H9 (cell line): ENCODE measurements at regions not wholly inside any gene's neighbourhood (a gene's known extent, or its start where the extent isn't known, plus 50 kb on each side); places are given as distances from the start of the nearest gene placed in this dataset.

Experiments
- DNase-seq: peaks from one replicate; pipeline ENCODE4 v3.0.0-alpha.2; 2017
- H2AFZ ChIP-seq: one replicate; pipeline ENCODE4 v1.6.1; 2013; ENCODE audit warnings: mild to moderate bottlenecking, low read length, control low read depth, moderate library complexity
- H2AK5ac ChIP-seq: 2 replicates; pipeline ENCODE4 v1.6.1; 2013; ENCODE audit warnings: low read length, control low read depth, mixed read lengths; ENCODE audit not compliant: insufficient read length
- H2BK120ac ChIP-seq: one replicate; pipeline ENCODE4 v1.6.1; 2013; ENCODE audit warnings: low read depth, mild to moderate bottlenecking, low read length, control low read depth, inconsistent platforms; ENCODE audit not compliant: poor library complexity, severe bottlenecking
- H2BK12ac ChIP-seq: 2 replicates; pipeline ENCODE4 v1.6.1; 2013; ENCODE audit warnings: low read length, control low read depth, mixed read lengths, low read depth; ENCODE audit not compliant: insufficient read length
- H2BK15ac ChIP-seq: 2 replicates; pipeline ENCODE4 v1.6.1; 2013; ENCODE audit warnings: low read depth, low read length, control low read depth
- H2BK20ac ChIP-seq: one replicate; pipeline ENCODE4 v1.6.1; 2013; ENCODE audit warnings: low read depth, mild to moderate bottlenecking, low read length, control low read depth, inconsistent platforms; ENCODE audit not compliant: poor library complexity, severe bottlenecking
- H2BK5ac ChIP-seq: 2 replicates; pipeline ENCODE4 v1.6.1; 2013; ENCODE audit warnings: low read length, control low read depth, mixed read lengths; ENCODE audit not compliant: insufficient read length
- H3K14ac ChIP-seq: 2 replicates; pipeline ENCODE4 v1.6.1; 2013; ENCODE audit warnings: low read length, control low read depth; ENCODE audit not compliant: insufficient read depth
- H3K18ac ChIP-seq: 2 replicates; pipeline ENCODE4 v1.6.1; 2013; ENCODE audit warnings: low read depth, mild to moderate bottlenecking, mixed read lengths, low read length, control low read depth; ENCODE audit not compliant: insufficient read length
- H3K23ac ChIP-seq: 2 replicates; pipeline ENCODE4 v1.6.1; 2013; ENCODE audit warnings: low read length, control low read depth, mixed read lengths, low read depth; ENCODE audit not compliant: insufficient read length
- H3K23me2 ChIP-seq: 2 replicates; pipeline ENCODE4 v1.6.1; 2013; ENCODE audit warnings: low read depth, mild to moderate bottlenecking, mixed read lengths, low read length, control low read depth; ENCODE audit not compliant: insufficient read length, poor library complexity, severe bottlenecking
- H3K27ac ChIP-seq: 2 replicates; pipeline ENCODE4 v1.5.1; 2013; ENCODE audit warnings: low read length, control low read depth, mixed read lengths, low read depth; ENCODE audit not compliant: insufficient read length
- H3K27me3 ChIP-seq: 2 replicates; pipeline ENCODE4 v1.6.1; 2013; ENCODE audit warnings: low read length, control low read depth, inconsistent platforms; ENCODE audit not compliant: insufficient read depth
- H3K4ac ChIP-seq: 2 replicates; pipeline ENCODE4 v1.6.1; 2013; ENCODE audit warnings: low read depth, mild to moderate bottlenecking, control low read depth, inconsistent platforms, low read length, moderate library complexity
- H3K4me1 ChIP-seq: 2 replicates; pipeline ENCODE4 v1.6.1; 2013; ENCODE audit warnings: low read length, control low read depth, inconsistent platforms; ENCODE audit not compliant: insufficient read depth
- H3K4me2 ChIP-seq: 2 replicates; pipeline ENCODE4 v1.6.1; 2013; ENCODE audit warnings: low read length, control low read depth, mixed read lengths; ENCODE audit not compliant: insufficient read length, insufficient read depth
- H3K56ac ChIP-seq: 2 replicates; pipeline ENCODE4 v1.6.1; 2013; ENCODE audit warnings: low read depth, mild to moderate bottlenecking, mixed read lengths, low read length, control low read depth; ENCODE audit not compliant: insufficient read length
- H3K79me1 ChIP-seq: 2 replicates; pipeline ENCODE4 v1.6.1; 2013; ENCODE audit warnings: low read depth, mild to moderate bottlenecking, moderate library complexity, low read length, control low read depth, inconsistent platforms; ENCODE audit not compliant: insufficient read depth, poor library complexity, severe bottlenecking
- H3K79me2 ChIP-seq: 2 replicates; pipeline ENCODE4 v1.6.1; 2013; ENCODE audit warnings: low read length, control low read depth, inconsistent platforms; ENCODE audit not compliant: insufficient read depth
- H3K9ac ChIP-seq: 2 replicates; pipeline ENCODE4 v1.6.1; 2013; ENCODE audit warnings: low read length, control low read depth, mixed read lengths; ENCODE audit not compliant: insufficient read length; ENCODE audit errors: extremely low read depth
- H3K9me3 ChIP-seq: one replicate; pipeline ENCODE4 v1.6.1; 2013; ENCODE audit warnings: low read depth, low read length, inconsistent platforms; ENCODE audit not compliant: control insufficient read depth
- H3T11ph ChIP-seq: one replicate; pipeline ENCODE4 v1.6.1; 2013; ENCODE audit warnings: mild to moderate bottlenecking, low read length, control low read depth, inconsistent platforms
- H4K20me1 ChIP-seq: one replicate; pipeline ENCODE4 v1.6.1; 2013; ENCODE audit not compliant: control insufficient read depth, insufficient read length, insufficient read depth
- H4K5ac ChIP-seq: 2 replicates; pipeline ENCODE4 v1.6.1; 2013; ENCODE audit warnings: low read depth, mild to moderate bottlenecking, mixed read lengths, low read length, control low read depth; ENCODE audit not compliant: insufficient read length
- H4K8ac ChIP-seq: replicated peaks from 2 replicates; pipeline ENCODE4 v1.6.1; 2013; ENCODE audit warnings: low read length, control low read depth, mixed read lengths, low read depth; ENCODE audit not compliant: insufficient read length
- H4K91ac ChIP-seq: 2 replicates; pipeline ENCODE4 v1.6.1; 2013; ENCODE audit warnings: low read depth, mild to moderate bottlenecking, moderate library complexity, mixed read lengths, low read length, control low read depth; ENCODE audit not compliant: insufficient read length
- H3K27ac Mint-ChIP-seq, 3 experiments: 2 replicates in 2 of 3; 3 replicates in 1 of 3; pipeline ENCODE4 v1.8.0; 2020 to 2021; ENCODE audit warnings: mixed read lengths in 3 of 3, mild to moderate bottlenecking in 1 of 3, moderate library complexity in 1 of 3
- H3K27me3 Mint-ChIP-seq: 2 replicates; pipeline ENCODE4 v1.8.0; 2021; ENCODE audit warnings: low read depth, mild to moderate bottlenecking, moderate library complexity, mixed read lengths
- H3K36me3 Mint-ChIP-seq, 3 experiments: 2 replicates in 2 of 3; 3 replicates in 1 of 3; pipeline ENCODE4 v1.8.0; 2020 to 2021; ENCODE audit warnings: low read depth in 3 of 3, mixed read lengths in 3 of 3; ENCODE audit not compliant: insufficient read depth in 1 of 3
- H3K4me1 Mint-ChIP-seq, 2 experiments: 2 replicates each; pipeline ENCODE4 v1.8.0; 2020; ENCODE audit warnings: mixed read lengths in 2 of 2
- H3K4me3 Mint-ChIP-seq, 2 experiments: 2 replicates in 1 of 2; 3 replicates in 1 of 2; pipeline ENCODE4 v1.8.0; 2020 to 2021; ENCODE audit warnings: mild to moderate bottlenecking in 2 of 2, mixed read lengths in 2 of 2, moderate library complexity in 1 of 2
- H3K9me3 Mint-ChIP-seq, 2 experiments: 2 replicates in 1 of 2; 3 replicates in 1 of 2; pipeline ENCODE4 v1.8.0; 2020; ENCODE audit warnings: mild to moderate bottlenecking in 2 of 2, mixed read lengths in 2 of 2, moderate library complexity in 1 of 2
- CTCF ChIP-seq: fragments of 200-600 bp; sonication (generic); conservative IDR thresholded peaks from 3 replicates; pipeline ENCODE4 v1.8.0; 2021; ENCODE audit warnings: antibody characterized with exemption, mild to moderate bottlenecking
- WGBS: extraction: QIAGEN DNeasy Blood & Tissue Kit; methylation state at CpG from one replicate; pipeline ENCODE4 v1.1.7; 2013; ENCODE audit warnings: missing lambda C conversion rate, low lambda C conversion rate, mixed read lengths; ENCODE audit not compliant: insufficient read length; ENCODE audit errors: extremely low coverage; 5-methylcytosine and 5-hydroxymethylcytosine counted together

- Histone ChIP-seq H3K79me2 (no peaks in the 10 kb centered on the region), H2AK5ac (no peak overlapping the region), H3K9ac (no peak overlapping the region), H3K18ac (no peak overlapping the region), H3K56ac (no peak overlapping the region), H3K27ac (no peak overlapping the region), H2BK5ac (no peak overlapping the region), H3K4me1 (peaks cover 5% of the 10 kb centered on the region; the same call in 1 of the 2 replicates), H3K23ac (no peak overlapping the region), H4K20me1 (no peaks in the 10 kb centered on the region), H2BK20ac (no peak overlapping the region), H3K9me3 (no peaks in the 10 kb centered on the region), H4K8ac (no peak overlapping the region), H3K79me1 (no peaks in the 10 kb centered on the region), H2BK15ac (no peak overlapping the region), H4K5ac (no peak overlapping the region), H3K27me3 (no peaks in the 10 kb centered on the region), H2BK120ac (no peak overlapping the region), H4K91ac (no peak overlapping the region), H2AFZ (no peak overlapping the region), H3K14ac (no peak overlapping the region), H3K4me2 (no peak overlapping the region), H3K23me2 (no peaks in the 10 kb centered on the region), H3K4ac (no peak overlapping the region), H3T11ph (no peak overlapping the region), H2BK12ac (no peak overlapping the region)
- no CpG with 5 or more reads among the region's 6 CpGs for WGBS
- peaks cover 5 to 21% (median 7%) of the 10 kb centered on the region in 3 experiments; a peak in 5 of 7 replicates for H3K36me3 Mint-ChIP-seq
- peaks cover 5 to 18% of the 10 kb centered on the region in 2 experiments for H3K9me3 Mint-ChIP-seq
- no peaks in the 10 kb centered on the region for H3K27me3 Mint-ChIP-seq
- H3K27ac Mint-ChIP-seq = no peak overlapping the region
- DNase-seq = no peak
- H3K4me3 Mint-ChIP-seq = no peak overlapping the region
- TF ChIP-seq CTCF = no peak
- H3K4me1 Mint-ChIP-seq = peaks cover 16 to 19% of the 10 kb centered on the region in 2 experiments
Observed at GRCh38 chr13:60973529-60973928, 442.1 kb downstream of the PCDH20 start.
